ENCODE measurements at regions not wholly inside any gene's neighbourhood (a gene's known extent, or its start where the extent isn't known, plus 50 kb on each side); places are given as distances from the start of the nearest gene placed in this dataset.

DNA sequence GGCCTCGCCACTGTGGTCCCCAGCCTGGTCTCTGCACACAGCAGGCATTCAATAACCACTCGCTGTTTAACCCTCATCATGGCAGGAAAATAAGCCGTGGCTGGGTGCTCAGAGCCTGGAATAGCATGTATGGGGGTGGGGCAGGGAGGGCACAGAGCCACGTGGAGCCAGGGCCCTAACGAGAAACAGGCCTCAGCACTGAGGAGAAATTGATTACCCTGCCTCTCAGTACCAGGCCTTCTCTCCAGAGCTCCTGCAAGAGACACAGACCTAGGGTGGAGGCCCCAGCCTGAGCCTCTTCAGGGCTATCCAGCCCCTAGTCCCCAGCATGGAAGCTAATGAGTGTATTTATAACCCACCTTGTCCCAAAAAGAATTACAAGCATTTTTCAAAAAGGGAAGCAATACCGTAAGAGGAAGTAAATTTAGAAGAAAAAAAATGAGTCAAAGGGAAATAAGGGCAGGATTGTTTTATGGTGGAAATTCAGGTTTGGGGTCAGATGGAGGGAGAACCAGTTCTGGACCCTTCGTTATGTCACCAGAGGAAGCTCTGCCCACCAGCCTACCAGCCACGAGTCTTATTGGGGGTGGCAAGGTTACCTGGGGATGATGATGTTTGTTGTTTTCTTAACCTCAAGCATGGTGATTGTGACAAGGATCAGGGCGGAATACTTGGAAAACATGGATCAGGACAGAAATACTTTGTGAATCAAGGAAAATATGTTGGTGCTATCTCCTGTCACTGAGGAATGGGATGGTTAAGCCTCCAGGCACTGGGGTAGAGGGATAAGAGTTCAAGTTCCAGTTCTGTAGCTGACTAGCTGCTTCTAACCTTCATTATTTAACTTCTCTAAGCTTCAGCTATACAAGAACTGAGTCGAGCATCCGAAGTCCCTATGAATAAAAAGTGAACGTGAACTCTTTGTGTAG lies 101.9 kb upstream of the RBPJ start:
- CTCF ChIA-PET, result no interaction called here
- intact Hi-C loops (cut with micrococcal nuclease), result no loop called here
- no peaks in the 10 kb centered on the region for H4K20me1 ChIP-seq (ENCODE audit: control insufficient read depth, insufficient read depth, low read length, poor library complexity, severe bottlenecking)
- H3K36me3 ChIP-seq (replicated peaks in 1 of 2; ENCODE audit: control extremely low read depth in 1 of 2, control insufficient read depth in 1 of 2, extremely low read depth in 1 of 2, insufficient read depth in 2 of 2, low read length in 1 of 2), result no peaks in the 10 kb centered on the region
- H3K4me1 ChIP-seq (ENCODE audit: control insufficient read depth in 2 of 2, insufficient read depth in 2 of 2, low read length in 2 of 2), result peaks cover 0 to 16% of the 10 kb centered on the region in 2 donors
- H2AFZ ChIP-seq (ENCODE audit: insufficient read depth, low read depth, low read length, poor library complexity, severe bottlenecking), result no peak overlapping the region
- DNase-seq (no peak), ATAC-seq (ENCODE audit: low read depth) (no peak)
- Mint-ChIP-seq H3K27me3 (peaks cover 1% of the 10 kb centered on the region), H3K4me3 (peak overlapping the region; percentile 65), H3K4me1 (peaks cover 14% of the 10 kb centered on the region), H3K9me3 (ENCODE audit: insufficient read depth) (no peaks in the 10 kb centered on the region), H3K27ac (peak overlapping the region; percentile 76)
- H3K9ac ChIP-seq (ENCODE audit: low read length), result no peak overlapping the region
- POLR2A ChIA-PET, result interaction anchor here (1.2 kb wide), 1 partner anchor 130 kb away, joined by 3 read pairs; no protein-coding TSS in a partner anchor
- H3K9me3 ChIP-seq (ENCODE audit: control extremely low read depth in 1 of 3, control insufficient read depth in 2 of 3, insufficient read depth in 1 of 3, low read length in 2 of 3), result no peaks in the 10 kb centered on the region
- H3K4me3 ChIP-seq (ENCODE audit: control extremely low read depth in 1 of 5, extremely low read depth in 1 of 5, insufficient read depth in 1 of 5, low read depth in 2 of 5, low read length in 4 of 5), result no peak overlapping the region
- TF ChIP-seq, protein P1, sequence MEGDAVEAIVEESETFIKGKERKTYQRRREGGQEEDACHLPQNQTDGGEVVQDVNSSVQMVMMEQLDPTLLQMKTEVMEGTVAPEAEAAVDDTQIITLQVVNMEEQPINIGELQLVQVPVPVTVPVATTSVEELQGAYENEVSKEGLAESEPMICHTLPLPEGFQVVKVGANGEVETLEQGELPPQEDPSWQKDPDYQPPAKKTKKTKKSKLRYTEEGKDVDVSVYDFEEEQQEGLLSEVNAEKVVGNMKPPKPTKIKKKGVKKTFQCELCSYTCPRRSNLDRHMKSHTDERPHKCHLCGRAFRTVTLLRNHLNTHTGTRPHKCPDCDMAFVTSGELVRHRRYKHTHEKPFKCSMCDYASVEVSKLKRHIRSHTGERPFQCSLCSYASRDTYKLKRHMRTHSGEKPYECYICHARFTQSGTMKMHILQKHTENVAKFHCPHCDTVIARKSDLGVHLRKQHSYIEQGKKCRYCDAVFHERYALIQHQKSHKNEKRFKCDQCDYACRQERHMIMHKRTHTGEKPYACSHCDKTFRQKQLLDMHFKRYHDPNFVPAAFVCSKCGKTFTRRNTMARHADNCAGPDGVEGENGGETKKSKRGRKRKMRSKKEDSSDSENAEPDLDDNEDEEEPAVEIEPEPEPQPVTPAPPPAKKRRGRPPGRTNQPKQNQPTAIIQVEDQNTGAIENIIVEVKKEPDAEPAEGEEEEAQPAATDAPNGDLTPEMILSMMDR (IDR thresholded peaks at IDR 0.05), result no peak
- no peak for TF ChIP-seq EZH2 (IDR thresholded peaks at IDR 0.05; ENCODE audit: borderline replicate concordance, insufficient read depth, low read depth, low read length, poor library complexity, severe bottlenecking)
- no peaks in the 10 kb centered on the region for H3K27me3 ChIP-seq (replicated peaks in 1 of 4; ENCODE audit: control extremely low read depth in 1 of 4, control insufficient read depth in 3 of 4, insufficient read depth in 4 of 4, low read length in 3 of 4)
- no peaks in the 10 kb centered on the region for H3K79me2 ChIP-seq (ENCODE audit: control insufficient read depth, insufficient read depth, low read length)
- 52% methylated on average over 4 of the region's 12 CpGs for WGBS (ENCODE audit: insufficient coverage)
- H3K27ac ChIP-seq (ENCODE audit: low read length in 2 of 2), result no peak overlapping the region
- H3K4me2 ChIP-seq (replicated peaks; ENCODE audit: low read depth, low read length, poor library complexity, severe bottlenecking), result no peak overlapping the region

DNA sequence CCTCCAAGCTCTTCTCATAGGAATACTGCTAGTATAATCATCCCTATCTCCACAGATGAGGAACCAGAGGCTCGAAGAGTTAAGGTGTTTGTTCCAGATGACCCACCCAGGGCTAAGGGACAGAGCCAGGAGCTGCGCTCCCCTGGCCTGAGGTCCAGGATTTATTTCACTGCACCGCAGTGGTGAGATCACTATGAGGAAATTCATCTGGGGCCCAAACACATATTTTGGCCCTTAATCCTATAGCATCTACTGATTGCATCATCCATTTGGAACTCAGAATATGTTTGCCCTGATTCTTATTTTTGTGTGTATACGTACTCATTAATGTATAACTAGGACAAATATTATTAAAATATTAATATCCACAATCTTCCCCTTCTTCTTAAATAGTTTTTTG lies 100.1 kb upstream of the RBPJ start:
- no peaks in the 10 kb centered on the region for H3K9me3 ChIP-seq (ENCODE audit: control extremely low read depth in 1 of 3, control insufficient read depth in 2 of 3, insufficient read depth in 1 of 3, low read length in 2 of 3)
- H3K4me3 ChIP-seq (ENCODE audit: control extremely low read depth in 1 of 5, extremely low read depth in 1 of 5, insufficient read depth in 1 of 5, low read depth in 2 of 5, low read length in 4 of 5), result no peak overlapping the region
- CTCF ChIA-PET, result no interaction called here
- Mint-ChIP-seq H3K9me3 (ENCODE audit: insufficient read depth) (no peaks in the 10 kb centered on the region), H3K4me1 (peaks cover 14% of the 10 kb centered on the region), H3K27me3 (no peaks in the 10 kb centered on the region), H3K27ac (no peak overlapping the region), H3K4me3 (no peak overlapping the region)
- H3K79me2 ChIP-seq (ENCODE audit: control insufficient read depth, insufficient read depth, low read length), result no peaks in the 10 kb centered on the region
- H3K4me2 ChIP-seq (replicated peaks; ENCODE audit: low read depth, low read length, poor library complexity, severe bottlenecking), result no peak overlapping the region
- no peaks in the 10 kb centered on the region for H4K20me1 ChIP-seq (ENCODE audit: control insufficient read depth, insufficient read depth, low read length, poor library complexity, severe bottlenecking)
- TF ChIP-seq, protein P1 (IDR thresholded peaks at IDR 0.05), result no peak
- TF ChIP-seq EZH2 (IDR thresholded peaks at IDR 0.05; ENCODE audit: borderline replicate concordance, insufficient read depth, low read depth, low read length, poor library complexity, severe bottlenecking), result no peak
- no peaks in the 10 kb centered on the region for H3K27me3 ChIP-seq (replicated peaks in 1 of 4; ENCODE audit: control extremely low read depth in 1 of 4, control insufficient read depth in 3 of 4, insufficient read depth in 4 of 4, low read length in 3 of 4)
- H3K27ac ChIP-seq (ENCODE audit: low read length in 2 of 2), result no peak overlapping the region
- no peak overlapping the region for H2AFZ ChIP-seq (ENCODE audit: insufficient read depth, low read depth, low read length, poor library complexity, severe bottlenecking)
- no peak overlapping the region for H3K9ac ChIP-seq (ENCODE audit: low read length)
- ATAC-seq (ENCODE audit: low read depth), result no peak
- no peak for DNase-seq
- POLR2A ChIA-PET, result no interaction called here
- H3K4me1 ChIP-seq (ENCODE audit: control insufficient read depth in 2 of 2, insufficient read depth in 2 of 2, low read length in 2 of 2), result peaks cover 0 to 16% of the 10 kb centered on the region in 2 donors
- intact Hi-C loops (cut with micrococcal nuclease), result no loop called here
- 90% methylated on average over 2 of the region's 4 CpGs for WGBS (ENCODE audit: insufficient coverage)
- no peaks in the 10 kb centered on the region for H3K36me3 ChIP-seq (replicated peaks in 1 of 2; ENCODE audit: control extremely low read depth in 1 of 2, control insufficient read depth in 1 of 2, extremely low read depth in 1 of 2, insufficient read depth in 2 of 2, low read length in 1 of 2)
